IPS DF 6.9 (cell line): ENCODE measurements at regions not wholly inside any gene's neighbourhood (a gene's known extent, or its start where the extent isn't known, plus 50 kb on each side); places are given as distances from the start of the nearest gene placed in this dataset.
"Not testable (repeated sequence)": the region's sequence is repeated elsewhere in the genome, so short reads cannot be mapped to it uniquely, and the experiment has no call there.

ENCODE experiments used
- DNase-seq: peaks from one replicate; pipeline ENCODE4 v3.0.0-alpha.2; 2013; ENCODE audit warnings: low read depth, low spot score
- H3K27ac ChIP-seq: one replicate; pipeline ENCODE4 v1.5.1; 2013; ENCODE audit warnings: low read length, control low read depth
- H3K27me3 ChIP-seq: 2 replicates; pipeline ENCODE4 v1.6.1; 2013; ENCODE audit warnings: mild to moderate bottlenecking, low read length; ENCODE audit not compliant: control insufficient read depth, insufficient read depth
- H3K36me3 ChIP-seq: 2 replicates; pipeline ENCODE4 v1.6.1; 2013; ENCODE audit warnings: low read length; ENCODE audit not compliant: control insufficient read depth, insufficient read depth
- H3K4me1 ChIP-seq: 2 replicates; pipeline ENCODE4 v1.6.1; 2013; ENCODE audit warnings: low read length; ENCODE audit not compliant: control insufficient read depth, insufficient read depth
- H3K4me3 ChIP-seq: 2 replicates; pipeline ENCODE4 v1.5.1; 2013; ENCODE audit warnings: mild to moderate bottlenecking, low read length
- H3K9me3 ChIP-seq: 2 replicates; pipeline ENCODE4 v1.6.1; 2013; ENCODE audit warnings: low read length, inconsistent platforms; ENCODE audit not compliant: control insufficient read depth, insufficient read depth
- WGBS: extraction: QIAGEN DNeasy Blood & Tissue Kit; methylation state at CpG from one replicate; pipeline ENCODE4 v1.1.7; 2013; ENCODE audit warnings: mixed read lengths, missing lambda C conversion rate; ENCODE audit not compliant: insufficient read length, insufficient coverage; 5-methylcytosine and 5-hydroxymethylcytosine counted together

DNA sequence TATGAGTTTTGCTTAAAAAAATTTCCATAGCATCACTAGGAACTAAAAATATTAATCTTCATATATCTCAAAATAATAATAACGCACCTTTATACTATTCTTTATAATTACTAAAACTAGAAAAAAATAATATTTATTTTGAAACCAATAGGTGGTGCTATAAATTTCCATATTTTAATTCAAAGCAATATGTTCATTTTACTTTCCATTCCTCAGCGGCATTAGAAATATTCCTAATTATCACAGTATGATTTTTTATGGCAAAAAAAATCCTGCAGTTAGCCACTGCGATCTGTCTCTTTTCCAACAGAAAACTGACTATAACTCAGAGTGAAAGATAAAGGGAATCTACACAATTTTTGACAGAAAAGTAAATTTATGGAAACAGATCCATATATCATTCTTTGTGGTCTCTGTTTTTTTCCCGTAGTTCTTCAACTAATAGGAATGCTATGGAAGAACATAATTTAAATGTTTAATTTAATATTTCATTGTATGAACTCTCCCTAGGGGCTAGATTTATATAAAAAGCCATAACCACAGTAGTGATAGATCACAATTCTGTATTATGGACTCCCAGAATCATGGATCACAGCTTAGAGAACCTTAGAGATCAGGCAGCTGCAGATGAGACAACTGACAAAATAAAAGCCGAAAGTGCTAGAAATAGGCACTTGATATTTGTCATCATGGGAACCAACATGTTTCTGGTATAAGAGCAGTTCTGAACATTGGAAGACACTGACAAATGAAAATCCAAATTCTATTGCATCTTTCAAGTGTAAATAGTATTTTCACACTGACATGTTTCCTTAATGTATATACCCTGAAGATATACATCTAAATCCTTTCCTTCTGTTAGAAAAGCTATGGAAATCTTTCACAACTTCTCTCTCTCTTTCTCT is 167.7 kb upstream of the MPDZ start:
- 100% methylated on average over 1 of the region's 5 CpGs for WGBS
- Histone ChIP-seq H3K36me3 (no peaks in the 10 kb centered on the region), H3K9me3 (no peaks in the 10 kb centered on the region), H3K27me3 (no peaks in the 10 kb centered on the region), H3K4me1 (no peaks in the 10 kb centered on the region), H3K27ac (no peak overlapping the region), H3K4me3 (no peak overlapping the region)
- no peak for DNase-seq

DNA sequence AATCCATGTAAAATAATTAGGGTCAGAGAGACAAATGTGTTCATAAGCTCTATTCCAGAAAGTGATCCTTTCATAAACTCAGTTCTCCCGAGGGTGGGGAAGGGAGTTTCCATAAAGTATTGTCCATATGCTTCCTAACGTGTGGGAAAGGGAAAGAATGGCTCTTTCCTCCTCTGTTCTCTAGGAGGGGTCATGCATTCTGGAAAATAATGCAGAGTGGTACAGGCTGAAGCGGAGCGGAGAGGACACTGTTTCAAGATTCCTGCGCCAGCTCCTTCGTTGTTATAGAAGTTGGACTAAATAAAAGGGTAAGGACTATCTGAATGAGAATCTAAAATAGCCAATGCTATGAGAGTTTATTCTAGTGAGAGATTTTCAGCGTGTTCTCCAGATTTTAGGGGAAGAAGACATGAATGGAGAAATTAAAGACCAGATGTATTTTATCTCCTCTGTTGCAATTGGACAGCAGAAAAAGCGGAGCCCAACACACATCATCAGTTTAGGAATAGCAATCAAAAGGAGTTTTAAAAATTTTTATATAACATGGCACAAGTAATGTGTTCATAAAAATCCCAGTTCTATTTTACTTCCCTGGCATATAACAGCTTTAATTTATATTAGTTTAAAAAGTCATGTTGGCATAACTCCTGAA is 166.9 kb upstream of the MPDZ start:
- no peak for DNase-seq
- Histone ChIP-seq H3K36me3 (no peaks in the 10 kb centered on the region), H3K27me3 (no peaks in the 10 kb centered on the region), H3K4me3 (no peak overlapping the region), H3K9me3 (no peaks in the 10 kb centered on the region), H3K27ac (no peak overlapping the region), H3K4me1 (no peaks in the 10 kb centered on the region)
- WGBS = no CpG with 5 or more reads among the region's 8 CpGs

DNA sequence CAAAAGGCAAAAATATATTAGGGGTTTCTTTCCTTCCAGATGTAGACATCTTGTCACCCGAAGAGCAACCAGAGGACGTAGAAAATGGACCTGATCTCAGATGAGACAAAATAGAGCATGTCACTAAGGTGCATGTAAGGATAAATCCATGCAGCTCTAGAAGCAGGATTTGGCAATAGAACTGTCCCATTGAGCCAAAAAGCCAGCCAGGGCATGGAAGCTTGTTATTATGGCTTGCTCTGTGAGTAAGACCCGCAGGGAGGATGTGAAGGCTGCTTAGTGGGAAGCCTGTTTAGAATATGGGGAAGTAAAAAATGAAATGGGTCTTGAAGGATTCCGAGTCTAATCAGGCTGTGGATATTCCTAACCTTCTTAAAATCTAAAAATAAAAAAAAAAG is 165.6 kb upstream of the MPDZ start:
- WGBS = no CpG with 5 or more reads among the region's 4 CpGs
- Histone ChIP-seq H3K27ac (no peak overlapping the region), H3K4me1 (no peaks in the 10 kb centered on the region), H3K36me3 (no peaks in the 10 kb centered on the region), H3K4me3 (no peak overlapping the region), H3K27me3 (no peaks in the 10 kb centered on the region), H3K9me3 (no peaks in the 10 kb centered on the region)
- no peak for DNase-seq

DNA sequence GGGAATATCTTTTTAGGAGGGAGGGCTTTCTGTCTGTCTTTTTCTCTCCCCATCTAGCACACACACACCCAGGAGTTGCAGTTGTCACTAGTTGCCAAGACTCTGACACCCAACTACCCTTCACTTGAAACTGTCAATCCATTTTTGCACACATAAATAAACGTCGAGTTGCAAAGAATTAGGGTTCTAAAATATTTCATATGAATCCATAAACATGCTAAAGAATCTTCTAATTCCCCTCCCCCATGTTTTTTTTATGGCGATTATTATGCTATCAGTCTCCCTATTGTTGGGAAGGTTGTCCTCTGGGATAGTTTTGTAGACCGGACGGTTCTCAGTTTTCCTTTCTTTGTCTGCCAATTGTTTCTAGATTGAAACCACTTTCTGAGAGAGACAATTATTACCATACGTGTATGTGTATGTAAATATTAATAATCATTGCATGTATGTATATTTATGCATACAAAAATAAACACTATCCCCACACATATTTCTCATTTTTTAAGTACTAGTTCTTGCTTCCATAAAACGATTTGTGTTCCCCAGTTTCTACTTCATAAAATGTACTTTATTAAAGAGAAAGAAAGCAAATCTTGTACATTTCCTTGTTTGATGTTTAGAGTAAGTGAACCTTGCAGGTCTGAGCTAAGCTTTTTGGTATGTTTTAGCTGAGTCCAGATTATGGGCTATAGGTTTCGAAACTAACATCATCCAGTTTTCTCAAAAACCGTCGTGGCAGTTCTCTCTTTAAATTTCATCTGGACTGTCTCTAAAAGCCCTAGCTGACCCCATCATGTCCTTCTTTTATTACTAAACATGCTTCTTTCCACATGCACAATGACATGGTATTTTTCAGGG is 165.0 kb upstream of the MPDZ start:
- H3K4me3 ChIP-seq = no peak overlapping the region
- H3K36me3 ChIP-seq = no peaks in the 10 kb centered on the region
- H3K4me1 ChIP-seq = no peaks in the 10 kb centered on the region
- DNase-seq = no peak
- no peak overlapping the region for H3K27ac ChIP-seq
- 100% methylated on average over 1 of the region's 10 CpGs for WGBS
- H3K27me3 ChIP-seq = no peaks in the 10 kb centered on the region
- H3K9me3 ChIP-seq = no peaks in the 10 kb centered on the region

DNA sequence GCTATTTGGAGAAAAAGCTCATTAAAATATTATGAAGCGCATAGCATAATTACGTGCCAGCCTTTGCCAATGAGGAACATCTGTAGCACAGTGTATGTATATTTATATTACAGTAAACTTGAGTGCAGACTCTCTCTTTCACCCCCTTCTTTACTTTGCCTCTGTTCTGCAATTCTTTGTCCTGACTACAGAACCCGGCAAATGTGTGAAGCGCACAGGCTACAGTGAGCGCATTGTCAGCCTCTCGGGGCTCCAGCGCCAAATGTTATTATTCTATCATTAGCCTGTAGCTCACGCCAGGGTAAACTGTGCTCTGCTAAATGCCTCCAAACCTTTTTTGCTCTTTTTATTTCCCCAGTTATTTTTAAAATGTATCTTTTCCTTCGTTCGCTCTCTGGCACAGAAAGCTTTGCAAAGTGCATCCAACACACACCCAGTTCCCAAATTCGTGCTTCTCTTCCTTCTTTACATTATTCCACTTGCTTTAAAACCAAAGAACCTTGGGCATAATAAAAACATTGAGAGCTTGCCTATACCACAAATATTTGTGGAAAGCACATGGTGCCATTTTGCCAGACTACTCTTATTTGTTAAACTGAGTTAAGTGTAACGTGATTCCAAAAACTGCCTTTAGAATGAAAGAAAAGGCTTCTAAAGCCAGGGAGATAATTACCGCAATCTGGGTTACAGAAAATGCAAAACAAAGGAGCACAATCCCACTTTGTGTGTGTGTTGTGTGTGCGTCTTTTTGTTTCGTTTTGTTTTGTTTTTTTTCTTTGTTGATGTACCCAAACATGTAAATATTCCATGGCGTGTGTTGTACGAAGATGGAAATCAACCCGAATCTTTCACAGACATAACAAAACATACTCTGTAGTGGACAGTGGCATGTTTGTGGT is 164.1 kb upstream of the MPDZ start:
- H3K4me3 ChIP-seq = no peak overlapping the region
- no peaks in the 10 kb centered on the region for H3K27me3 ChIP-seq
- no peak overlapping the region for H3K27ac ChIP-seq
- WGBS = no CpG with 5 or more reads among the region's 18 CpGs
- H3K36me3 ChIP-seq = no peaks in the 10 kb centered on the region
- H3K9me3 ChIP-seq = no peaks in the 10 kb centered on the region
- H3K4me1 ChIP-seq = no peaks in the 10 kb centered on the region
- DNase-seq = no peak

DNA sequence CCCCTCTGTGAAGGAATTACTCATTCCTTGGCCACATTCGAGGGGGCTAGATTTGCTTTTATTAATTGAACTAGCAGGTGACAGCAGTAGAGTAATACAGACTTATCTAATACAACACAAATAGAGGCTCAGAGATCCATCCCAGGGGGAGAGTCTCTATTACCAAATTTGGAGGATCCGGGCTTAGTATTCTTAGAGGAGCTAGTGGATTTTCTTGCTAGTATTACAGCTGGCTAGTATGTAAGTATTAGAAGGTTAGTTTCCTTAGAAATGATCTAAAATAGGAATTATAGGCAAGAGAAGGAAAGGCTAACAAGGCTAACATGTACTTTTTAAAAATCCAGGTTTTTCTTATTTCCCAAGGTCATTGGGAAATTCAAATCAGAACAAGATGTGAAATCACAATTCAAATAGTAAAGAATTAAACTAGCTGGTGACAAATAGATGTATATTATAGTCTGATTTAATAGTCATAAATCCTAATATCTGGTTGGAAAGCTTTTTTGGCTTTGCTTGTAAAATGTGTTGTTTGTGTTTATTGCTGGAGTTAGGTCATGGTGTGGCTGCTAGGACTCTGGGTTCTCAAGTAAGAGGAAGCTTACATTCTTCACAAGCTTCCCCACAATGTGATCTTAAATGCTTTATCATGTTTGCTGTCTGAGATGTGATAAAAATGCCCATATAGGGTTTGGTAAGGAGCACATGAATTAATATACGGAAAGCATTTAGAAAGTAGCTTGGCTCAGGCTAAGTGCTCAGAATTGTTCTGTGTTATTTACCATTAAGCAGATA is 160.4 kb upstream of the MPDZ start:
- Histone ChIP-seq H3K9me3 (no peaks in the 10 kb centered on the region), H3K36me3 (no peaks in the 10 kb centered on the region), H3K4me3 (no peak overlapping the region), H3K4me1 (no peaks in the 10 kb centered on the region), H3K27me3 (no peaks in the 10 kb centered on the region), H3K27ac (no peak overlapping the region)
- WGBS = no CpG with 5 or more reads among the region's 3 CpGs
- DNase-seq = no peak

DNA sequence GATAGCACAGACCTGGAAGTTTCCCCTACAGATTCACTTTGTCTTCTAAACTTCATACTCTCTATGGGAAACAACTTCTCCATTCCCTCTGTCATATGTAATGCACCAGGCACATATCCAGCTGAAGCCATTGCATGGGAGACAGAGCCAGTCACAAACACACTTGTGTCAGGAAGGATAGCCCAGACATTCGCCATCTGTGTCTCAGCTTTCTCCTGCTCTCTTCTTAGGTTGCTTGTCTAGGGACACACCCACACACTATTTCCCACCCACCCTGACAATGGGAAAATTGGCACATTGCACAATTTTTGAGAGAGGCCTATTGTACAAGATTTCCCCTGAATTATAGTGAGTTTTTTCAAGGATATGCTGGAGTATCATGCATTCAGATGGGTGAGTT is 158.4 kb upstream of the MPDZ start:
- Histone ChIP-seq H3K27me3 (no peaks in the 10 kb centered on the region), H3K27ac (no peak overlapping the region), H3K9me3 (no peaks in the 10 kb centered on the region), H3K4me1 (no peaks in the 10 kb centered on the region), H3K4me3 (no peak overlapping the region), H3K36me3 (no peaks in the 10 kb centered on the region)
- no CpG with 5 or more reads among the region's 1 CpG for WGBS
- DNase-seq = no peak

DNA sequence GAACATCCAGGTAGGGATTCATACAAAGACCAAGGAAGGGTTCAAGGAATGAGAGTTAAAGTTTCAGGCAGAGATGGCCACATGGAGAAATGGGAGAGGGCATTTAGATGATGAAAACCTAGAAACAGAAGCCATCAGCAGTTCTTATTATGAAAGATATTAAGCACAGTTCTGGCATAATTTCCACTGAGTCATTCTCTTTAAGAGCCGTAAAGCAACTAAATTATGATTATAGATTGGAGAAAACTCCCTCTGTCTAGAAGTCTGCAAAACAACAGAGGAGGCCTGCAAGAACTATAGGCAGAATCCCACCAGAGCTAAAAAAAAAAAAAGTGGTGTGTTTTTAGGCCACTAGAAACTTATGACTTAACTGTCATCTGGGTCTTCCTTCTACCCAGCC is 157.1 kb upstream of the MPDZ start:
- DNase-seq = no peak
- no peaks in the 10 kb centered on the region for H3K9me3 ChIP-seq
- H3K4me3 ChIP-seq = no peak overlapping the region
- H3K36me3 ChIP-seq = no peaks in the 10 kb centered on the region
- H3K4me1 ChIP-seq = no peaks in the 10 kb centered on the region; the same call in 1 of the 2 replicates
- no peaks in the 10 kb centered on the region for H3K27me3 ChIP-seq
- no peak overlapping the region for H3K27ac ChIP-seq
- WGBS = no CpG with 5 or more reads among the region's 1 CpG

DNA sequence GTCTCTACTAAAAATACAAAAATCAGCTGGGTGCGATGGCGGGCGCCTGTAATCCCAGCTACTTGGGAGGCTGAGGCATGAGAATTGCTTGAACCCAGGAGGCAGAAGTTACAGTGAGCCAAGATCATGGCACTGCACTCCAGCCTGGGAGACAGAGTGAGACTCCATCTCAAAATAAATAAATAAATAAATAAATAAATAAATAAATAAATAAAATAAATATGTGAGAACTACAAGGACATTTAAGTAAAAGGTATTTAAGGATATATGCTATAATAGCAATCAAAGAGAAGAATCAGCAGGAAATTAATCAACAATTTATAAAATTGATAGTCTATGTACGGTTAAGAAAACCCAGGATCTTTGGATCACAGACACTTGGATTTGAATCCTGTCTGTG is 154.0 kb upstream of the MPDZ start:
- not testable (repeated sequence) for H3K4me1 ChIP-seq, H3K27ac ChIP-seq, H3K27me3 ChIP-seq, DNase-seq, H3K4me3 ChIP-seq, H3K9me3 ChIP-seq, H3K36me3 ChIP-seq
- no CpG with 5 or more reads among the region's 4 CpGs for WGBS
